Omental fat pad (tissue), 3 donors: ENCODE measurements at regions not wholly inside any gene's neighbourhood (a gene's known extent, or its start where the extent isn't known, plus 50 kb on each side); places are given as distances from the start of the nearest gene placed in this dataset.
A peak's percentile ranks its signal among the peaks of the same experiment; 100 is the strongest.

Experiments used
- ATAC-seq: fragments of 150-250 bp; one replicate; pipeline ENCODE4 v1.9.1; 2016; ENCODE audit warnings: mild to moderate bottlenecking, moderate library complexity; ENCODE audit not compliant: low FRiP score
- DNase-seq: peaks from one replicate; pipeline ENCODE4 v3.0.0-alpha.2; 2019; ENCODE audit warnings: low spot score
- TF ChIP-seq, protein P1 (sequence below), 3 donors: fragments of 450-650 bp; IDR thresholded peaks; one replicate each; pipeline ENCODE4 v1.5.1; 2016 to 2017; ENCODE audit warnings: antibody characterized with exemption in 3 of 3, mild to moderate bottlenecking in 3 of 3, moderate library complexity in 2 of 3

DNA sequence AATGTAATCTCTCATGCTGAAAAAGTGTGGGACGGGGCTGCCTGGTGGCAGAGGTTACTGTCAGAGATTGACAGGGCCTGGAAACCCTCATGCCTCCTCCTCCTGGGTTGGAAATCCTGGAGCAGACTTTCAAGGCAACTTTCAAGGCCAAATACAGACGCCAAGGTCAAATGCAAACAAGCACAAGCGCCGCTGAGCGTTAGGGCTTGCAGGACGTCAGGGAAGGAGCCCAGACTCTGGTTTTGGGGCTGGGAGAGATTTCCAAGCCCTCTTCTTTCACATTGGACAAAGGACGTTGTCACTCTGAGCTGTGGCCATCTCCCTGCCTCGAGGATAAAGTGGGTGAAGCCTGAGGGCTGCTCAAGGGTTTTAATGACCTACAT lies 120.1 kb downstream of the TWIST2 start:
- TF ChIP-seq, protein P1, sequence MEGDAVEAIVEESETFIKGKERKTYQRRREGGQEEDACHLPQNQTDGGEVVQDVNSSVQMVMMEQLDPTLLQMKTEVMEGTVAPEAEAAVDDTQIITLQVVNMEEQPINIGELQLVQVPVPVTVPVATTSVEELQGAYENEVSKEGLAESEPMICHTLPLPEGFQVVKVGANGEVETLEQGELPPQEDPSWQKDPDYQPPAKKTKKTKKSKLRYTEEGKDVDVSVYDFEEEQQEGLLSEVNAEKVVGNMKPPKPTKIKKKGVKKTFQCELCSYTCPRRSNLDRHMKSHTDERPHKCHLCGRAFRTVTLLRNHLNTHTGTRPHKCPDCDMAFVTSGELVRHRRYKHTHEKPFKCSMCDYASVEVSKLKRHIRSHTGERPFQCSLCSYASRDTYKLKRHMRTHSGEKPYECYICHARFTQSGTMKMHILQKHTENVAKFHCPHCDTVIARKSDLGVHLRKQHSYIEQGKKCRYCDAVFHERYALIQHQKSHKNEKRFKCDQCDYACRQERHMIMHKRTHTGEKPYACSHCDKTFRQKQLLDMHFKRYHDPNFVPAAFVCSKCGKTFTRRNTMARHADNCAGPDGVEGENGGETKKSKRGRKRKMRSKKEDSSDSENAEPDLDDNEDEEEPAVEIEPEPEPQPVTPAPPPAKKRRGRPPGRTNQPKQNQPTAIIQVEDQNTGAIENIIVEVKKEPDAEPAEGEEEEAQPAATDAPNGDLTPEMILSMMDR (IDR thresholded peaks at IDR 0.05) = no peak
- DNase-seq (no peak), ATAC-seq (no peak)

DNA sequence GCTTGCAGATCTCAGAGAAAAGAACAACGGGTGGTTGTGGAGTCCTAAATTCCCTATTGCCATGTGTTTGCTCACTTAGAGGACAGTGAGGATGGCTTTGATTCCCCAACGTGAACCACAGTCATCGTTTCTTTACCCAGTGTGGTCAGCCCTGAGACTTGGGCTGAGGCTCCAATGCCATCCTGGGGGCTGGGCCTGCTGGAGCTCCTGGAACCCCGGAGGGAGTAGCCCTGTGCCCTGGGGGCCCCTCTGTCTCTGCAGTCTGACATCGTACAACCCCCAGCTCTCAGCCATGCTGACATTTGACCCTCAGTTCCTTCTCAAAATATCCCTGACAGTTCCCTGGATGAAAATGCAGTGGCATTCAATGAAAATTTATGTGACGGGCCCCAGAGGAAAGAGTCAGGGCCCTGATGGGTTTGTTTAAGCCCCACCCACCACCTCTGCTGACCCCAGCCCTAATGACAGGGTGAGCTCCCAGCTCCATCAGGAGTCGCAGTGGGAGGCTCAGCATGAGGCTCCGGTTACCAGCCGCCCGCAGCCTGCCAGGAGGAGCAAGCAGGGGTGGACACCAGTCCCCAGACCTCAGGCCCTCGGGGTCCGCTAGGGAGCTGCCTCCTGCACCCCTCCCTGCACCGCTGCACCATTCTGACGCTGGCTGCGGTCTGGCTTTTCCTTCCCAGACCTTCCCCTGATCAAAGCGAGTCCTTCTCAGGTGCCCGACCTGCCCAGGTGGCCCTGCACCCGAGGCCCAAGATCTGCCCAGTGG lies 120.9 kb downstream of the TWIST2 start:
- TF ChIP-seq, protein P1 (IDR thresholded peaks at IDR 0.05) = no peak
- DNase-seq = no peak

DNA sequence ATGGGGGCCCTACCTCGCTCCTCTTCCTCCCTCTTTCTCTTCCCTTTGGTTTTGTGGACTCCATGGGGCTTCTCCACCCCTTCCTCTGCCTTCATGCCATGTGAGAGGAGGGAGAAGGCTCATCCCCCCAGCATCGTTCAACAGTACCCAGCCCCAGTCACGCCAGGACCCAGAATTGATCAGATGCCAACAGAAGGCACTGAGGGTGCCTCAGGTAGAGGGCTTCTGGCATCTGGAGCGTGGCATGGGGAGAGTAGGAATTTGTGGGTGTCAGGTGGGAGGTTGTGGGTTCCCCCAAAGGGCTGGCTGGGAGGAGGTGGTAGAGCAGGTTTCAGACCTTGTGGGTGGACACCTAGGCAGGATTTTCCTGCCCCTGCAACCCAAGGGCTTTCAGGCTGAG lies 122.0 kb downstream of the TWIST2 start:
- TF ChIP-seq, protein P1 (IDR thresholded peaks at IDR 0.05) = no peak
- ATAC-seq = no peak
- DNase-seq = no peak

More for the DNA sequence above, 120.9 kb downstream of the TWIST2 start:
- ATAC-seq = no peak

DNA sequence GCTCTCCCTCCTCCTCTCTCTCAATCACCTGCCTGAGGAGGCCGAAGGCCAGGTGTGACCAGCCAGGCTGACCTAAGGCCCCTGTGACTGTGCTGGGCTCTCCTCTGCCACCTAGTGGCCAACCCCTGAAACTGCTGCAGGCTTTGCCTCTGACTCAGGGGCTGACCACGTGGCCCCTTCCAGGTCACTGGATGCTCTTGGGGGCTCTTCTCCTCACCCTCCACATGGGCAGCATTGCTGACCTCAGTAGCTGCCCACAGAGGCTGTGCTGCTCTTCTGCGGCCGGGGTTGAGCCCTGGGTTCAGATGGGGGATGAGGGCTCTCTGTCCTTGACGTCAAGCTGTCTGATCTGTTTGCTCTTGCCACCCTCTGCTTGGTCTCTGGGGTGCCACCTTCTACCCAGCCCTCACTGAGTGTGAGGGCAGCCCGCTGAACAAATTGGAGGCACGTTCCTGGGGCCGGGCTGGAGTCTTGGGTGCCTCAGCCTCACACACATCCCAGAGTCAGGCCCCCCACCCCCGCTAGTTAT lies 122.7 kb downstream of the TWIST2 start:
- TF ChIP-seq, protein P1 (IDR thresholded peaks at IDR 0.05) = peak in 2 of 3 donors; percentile 28 to 83
- DNase-seq (no peak), ATAC-seq (peak; percentile 72)

DNA sequence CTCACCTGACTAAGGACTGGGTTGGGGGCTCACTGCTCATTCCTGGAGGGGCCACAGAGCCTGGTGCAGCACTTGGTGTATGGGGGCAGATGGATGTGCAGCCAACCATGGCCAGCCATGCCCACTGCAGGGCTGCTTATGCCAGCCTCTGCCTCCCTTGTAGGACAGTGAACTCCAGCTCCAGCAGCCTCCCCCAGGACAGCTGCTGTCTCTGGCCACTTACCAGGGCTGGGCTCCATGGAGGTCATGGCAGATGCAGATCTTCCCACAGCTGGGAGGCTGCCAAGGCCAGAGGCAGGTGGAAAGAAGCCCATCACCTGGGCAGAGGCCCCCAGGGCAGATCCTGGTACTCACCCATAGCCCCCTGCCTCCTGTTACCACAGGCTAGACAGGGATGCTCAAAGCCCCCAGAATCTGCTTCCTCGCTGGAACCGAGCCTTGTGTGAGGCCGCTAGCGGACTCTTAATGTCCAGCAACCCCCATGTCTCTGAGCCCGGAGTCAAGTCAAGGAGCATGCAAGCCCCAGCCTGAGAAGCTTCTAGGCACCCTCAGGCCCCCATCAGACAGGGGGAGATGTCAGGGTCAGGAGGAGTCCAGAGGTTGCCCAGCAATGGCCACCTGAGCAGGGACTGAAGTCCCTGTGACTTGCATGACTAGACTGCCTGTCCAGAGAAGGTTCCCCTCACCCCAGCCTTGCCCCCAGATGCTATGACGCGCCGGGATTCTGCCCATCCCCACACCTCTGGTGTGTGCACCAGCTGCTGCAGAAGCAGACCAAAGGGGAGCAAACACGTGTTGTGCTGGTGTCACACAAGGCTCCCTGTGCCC lies 123.6 kb downstream of the TWIST2 start:
- no peak for ATAC-seq
- no peak for DNase-seq
- TF ChIP-seq, protein P1 (IDR thresholded peaks at IDR 0.05) = no peak

DNA sequence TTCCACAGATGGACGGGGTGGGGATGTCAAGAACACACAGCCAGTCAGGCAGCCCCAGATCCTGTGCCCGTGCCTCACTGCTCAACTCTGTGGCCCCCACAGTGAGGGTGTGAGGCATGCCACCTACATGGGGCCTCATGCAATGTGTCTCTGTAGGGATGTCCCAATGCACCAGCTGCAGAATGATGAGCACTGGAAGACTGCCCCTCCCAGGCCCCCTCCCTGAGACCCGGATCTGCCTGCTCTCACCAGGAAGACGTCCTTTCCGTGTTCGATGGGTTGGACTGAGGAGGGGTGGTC lies 124.2 kb downstream of the TWIST2 start:
- no peak for ATAC-seq
- TF ChIP-seq, protein P1 (IDR thresholded peaks at IDR 0.05) = no peak
- no peak for DNase-seq
